ENCODE measurements at regions not wholly inside any gene's neighbourhood (a gene's known extent, or its start where the extent isn't known, plus 50 kb on each side); places are given as distances from the start of the nearest gene placed in this dataset.

DNA sequence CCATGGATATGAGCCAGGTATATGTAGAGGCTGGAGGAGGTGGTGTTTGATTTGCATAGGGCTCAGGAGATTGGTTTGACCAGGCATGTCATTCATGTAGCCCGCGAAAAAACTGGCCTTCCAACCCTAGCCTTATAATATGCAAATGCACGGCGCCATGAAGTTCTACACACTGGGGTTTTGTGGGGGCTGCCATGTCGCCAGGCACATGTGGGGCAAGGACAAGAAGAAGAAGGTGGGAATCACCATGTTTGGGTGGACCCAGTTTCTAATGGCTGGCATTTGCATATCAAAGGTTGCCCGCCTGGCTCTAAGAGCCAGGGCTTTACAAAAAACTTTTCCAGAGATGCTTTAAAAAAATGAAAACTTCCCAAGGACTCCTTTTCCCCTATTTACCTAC, 1251.0 kb downstream of the PCDH18 start:
- Histone ChIP-seq H3K36me3 (no peaks in the 10 kb centered on the region), H3K27ac (no peak overlapping the region), H3K27me3 (no peaks in the 10 kb centered on the region), H3K4me1 (no peaks in the 10 kb centered on the region), H3K4me3 (no peak overlapping the region), H3K9me3 (no peaks in the 10 kb centered on the region)
- intact Hi-C loops (cut with DNase I), result no loop called here
- DNase-seq (no peak), FAIRE-seq (no peak), ATAC-seq (no peak)
- 56 to 64% methylated on average over 6 of the region's 6 CpGs for WGBS, 2 donors
- TF ChIP-seq, protein P1, sequence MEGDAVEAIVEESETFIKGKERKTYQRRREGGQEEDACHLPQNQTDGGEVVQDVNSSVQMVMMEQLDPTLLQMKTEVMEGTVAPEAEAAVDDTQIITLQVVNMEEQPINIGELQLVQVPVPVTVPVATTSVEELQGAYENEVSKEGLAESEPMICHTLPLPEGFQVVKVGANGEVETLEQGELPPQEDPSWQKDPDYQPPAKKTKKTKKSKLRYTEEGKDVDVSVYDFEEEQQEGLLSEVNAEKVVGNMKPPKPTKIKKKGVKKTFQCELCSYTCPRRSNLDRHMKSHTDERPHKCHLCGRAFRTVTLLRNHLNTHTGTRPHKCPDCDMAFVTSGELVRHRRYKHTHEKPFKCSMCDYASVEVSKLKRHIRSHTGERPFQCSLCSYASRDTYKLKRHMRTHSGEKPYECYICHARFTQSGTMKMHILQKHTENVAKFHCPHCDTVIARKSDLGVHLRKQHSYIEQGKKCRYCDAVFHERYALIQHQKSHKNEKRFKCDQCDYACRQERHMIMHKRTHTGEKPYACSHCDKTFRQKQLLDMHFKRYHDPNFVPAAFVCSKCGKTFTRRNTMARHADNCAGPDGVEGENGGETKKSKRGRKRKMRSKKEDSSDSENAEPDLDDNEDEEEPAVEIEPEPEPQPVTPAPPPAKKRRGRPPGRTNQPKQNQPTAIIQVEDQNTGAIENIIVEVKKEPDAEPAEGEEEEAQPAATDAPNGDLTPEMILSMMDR (IDR thresholded peaks at IDR 0.05), result no peak

GRCh38 chr4:136277741-136278140, 1254.6 kb downstream of the PCDH18 start:
- WGBS, 2 donors, result 35 to 43% methylated on average over 2 of the region's 2 CpGs
- no peak for FAIRE-seq
- Histone ChIP-seq H3K27ac (no peak overlapping the region), H3K4me1 (no peaks in the 10 kb centered on the region), H3K9me3 (no peaks in the 10 kb centered on the region), H3K4me3 (no peak overlapping the region), H3K27me3 (no peaks in the 10 kb centered on the region), H3K36me3 (no peaks in the 10 kb centered on the region)
- no peak for ATAC-seq
- TF ChIP-seq, protein P1 (IDR thresholded peaks at IDR 0.05), result no peak
- no peak for DNase-seq
- intact Hi-C loops (cut with DNase I), result no loop called here

DNA sequence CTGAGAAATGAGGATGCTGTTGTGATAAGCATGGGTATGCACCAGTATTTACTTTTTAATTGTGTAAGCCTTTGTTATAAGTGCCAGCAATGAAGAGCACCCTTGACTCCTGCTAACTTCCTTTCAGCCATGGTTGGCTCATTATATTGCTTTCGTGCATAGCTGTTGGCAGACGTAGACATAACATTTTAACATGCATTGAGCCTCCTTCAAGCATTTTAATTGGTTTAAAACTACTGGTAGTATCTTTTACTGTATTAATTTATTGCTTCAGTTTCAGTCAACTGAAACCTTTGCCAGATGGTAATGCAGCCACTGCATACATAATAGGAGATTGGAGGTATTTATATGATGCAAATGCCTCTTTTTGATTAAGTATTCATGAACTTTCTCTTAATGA, 1285.4 kb downstream of the PCDH18 start:
- H3K9me3 ChIP-seq, result no peaks in the 10 kb centered on the region
- H3K27ac ChIP-seq, result no peak overlapping the region
- no peak overlapping the region for H3K4me3 ChIP-seq
- DNase-seq (no peak), FAIRE-seq (no peak), ATAC-seq (no peak)
- WGBS, 2 donors, result 38 to 51% methylated on average over 2 of the region's 2 CpGs
- H3K27me3 ChIP-seq, result no peaks in the 10 kb centered on the region
- no peaks in the 10 kb centered on the region for H3K36me3 ChIP-seq
- intact Hi-C loops (cut with DNase I), result no loop called here
- TF ChIP-seq, protein P1 (IDR thresholded peaks at IDR 0.05), result no peak
- no peaks in the 10 kb centered on the region for H3K4me1 ChIP-seq

GRCh38 chr4:136241221-136241986, 1290.9 kb downstream of the PCDH18 start:
- no peak overlapping the region for H3K27ac ChIP-seq
- H3K4me3 ChIP-seq, result no peak overlapping the region
- TF ChIP-seq, protein P1 (IDR thresholded peaks at IDR 0.05), result no peak
- 73 to 81% methylated on average over 7 of the region's 7 CpGs for WGBS, 2 donors
- H3K36me3 ChIP-seq, result no peaks in the 10 kb centered on the region
- DNase-seq (no peak), ATAC-seq (no peak), FAIRE-seq (no peak)
- intact Hi-C loops (cut with DNase I), result no loop called here
- no peaks in the 10 kb centered on the region for H3K4me1 ChIP-seq
- H3K27me3 ChIP-seq, result no peaks in the 10 kb centered on the region
- H3K9me3 ChIP-seq, result no peaks in the 10 kb centered on the region

DNA sequence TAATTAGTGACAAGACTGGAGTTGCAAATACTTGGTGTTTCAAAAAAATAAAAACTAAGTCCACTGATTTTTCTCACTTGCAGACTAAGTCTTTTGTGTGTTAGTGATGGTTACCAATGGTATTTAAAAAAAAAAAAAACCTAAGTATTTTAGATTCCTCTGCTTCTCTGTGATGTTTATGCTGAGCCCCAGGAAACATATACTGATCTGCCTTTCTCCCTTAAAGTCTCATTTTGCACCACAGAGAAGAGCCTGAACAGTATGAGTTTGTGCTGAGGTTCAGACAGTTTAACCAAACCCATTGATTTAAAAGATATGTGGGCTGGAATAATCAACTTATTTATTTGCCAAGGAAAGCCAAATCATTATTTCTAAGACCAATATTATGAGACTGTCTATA, 1305.0 kb downstream of the PCDH18 start:
- ATAC-seq, result no peak

More for the DNA sequence above, 1305.0 kb downstream of the PCDH18 start:
- H3K4me3 ChIP-seq, result no peak overlapping the region
- DNase-seq, result no peak
- H3K9me3 ChIP-seq, result no peaks in the 10 kb centered on the region
- no peaks in the 10 kb centered on the region for H3K4me1 ChIP-seq
- TF ChIP-seq, protein P1 (IDR thresholded peaks at IDR 0.05), result no peak
- intact Hi-C loops (cut with DNase I), result no loop called here
- H3K27ac ChIP-seq, result no peak overlapping the region
- FAIRE-seq, result no peak
- no peaks in the 10 kb centered on the region for H3K36me3 ChIP-seq
- no peaks in the 10 kb centered on the region for H3K27me3 ChIP-seq
